Activated CD4-positive, alpha-beta T cell treated with anti-CD3 and anti-CD28 coated beads, Interleukin-10, Interleukin-2, amounts not matched to agents 100 ng/mL and 50 ng/mL, durations not matched to agents 16 hours and 8 hours (primary cell): ENCODE measurements at regions not wholly inside any gene's neighbourhood (a gene's known extent, or its start where the extent isn't known, plus 50 kb on each side); places are given as distances from the start of the nearest gene placed in this dataset.
"Not testable (repeated sequence)": the region's sequence is repeated elsewhere in the genome, so short reads cannot be mapped to it uniquely, and the experiment has no call there.

Experiments
- DNase-seq: peaks from one replicate; pipeline ENCODE4 v3.0.0-alpha.2; 2020

GRCh38 chr5:33074548-33074947 lies 363.4 kb downstream of the NPR3 start:
- no peak for DNase-seq

DNA sequence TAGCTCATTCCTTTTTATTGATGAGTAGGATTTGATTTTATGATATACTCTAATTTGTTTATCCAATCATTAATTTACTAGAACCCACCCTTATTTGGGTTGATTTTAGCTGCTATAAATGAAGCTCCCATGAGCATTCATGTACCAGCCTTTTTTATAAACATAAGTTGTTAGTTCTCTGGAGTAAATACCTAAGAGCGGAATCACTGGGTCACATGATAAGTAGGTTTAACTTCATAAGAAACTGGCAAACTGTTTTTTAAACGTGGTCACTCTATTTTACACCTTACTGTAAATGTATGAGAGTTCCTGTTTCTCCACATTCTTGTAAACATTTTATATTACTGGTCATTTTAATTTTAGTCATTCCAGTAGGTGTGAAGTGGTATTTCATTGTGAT lies 364.6 kb downstream of the NPR3 start:
- no peak for DNase-seq

DNA sequence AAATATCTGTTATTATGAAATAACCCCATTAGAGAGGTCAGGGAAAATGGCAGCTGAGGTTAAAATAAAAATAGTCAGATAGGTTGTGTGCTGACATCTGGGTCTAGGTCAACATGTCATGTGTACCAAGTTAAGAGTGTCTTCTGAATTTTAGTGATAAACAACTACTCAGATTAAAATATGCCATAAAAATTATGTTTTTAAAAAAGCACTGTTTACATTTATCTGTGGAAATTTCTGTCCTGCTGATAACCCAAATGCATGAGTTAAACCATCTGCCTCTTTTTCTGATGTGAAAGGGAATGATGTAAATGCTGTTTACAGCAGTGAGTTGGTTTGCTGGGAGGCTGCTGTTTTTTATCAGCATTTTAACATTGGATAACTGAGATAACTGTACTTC lies 361.2 kb upstream of the TARS1 start:
- DNase-seq: no peak

- DNase-seq: no peak
These were observed 360.5 kb upstream of the TARS1 start for GRCh38 chr5:33080287-33080686.

DNA sequence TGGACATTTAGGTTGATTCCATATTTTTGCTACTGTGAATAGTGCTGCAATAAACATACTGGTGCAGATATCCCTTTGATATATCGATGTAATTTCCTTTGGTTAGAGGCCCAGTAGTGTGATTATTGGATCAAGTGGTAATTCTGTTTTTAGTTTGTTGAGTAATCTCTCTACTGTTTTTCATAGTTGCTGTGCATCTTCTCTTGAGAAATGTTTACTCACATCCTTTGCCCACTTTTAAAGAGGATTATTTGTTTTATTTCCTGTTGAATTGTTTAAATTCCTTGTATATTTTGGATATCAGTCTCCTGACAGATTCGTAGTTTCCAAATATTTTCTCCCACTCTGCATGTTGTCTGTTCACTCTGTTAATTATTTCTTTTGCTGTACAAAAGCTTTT lies 352.6 kb upstream of the TARS1 start:
- no peak for DNase-seq

GRCh38 chr5:33091571-33092363 lies 349.0 kb upstream of the TARS1 start:
- no peak for DNase-seq

GRCh38 chr5:33092719-33093118 lies 348.0 kb upstream of the TARS1 start:
- no peak for DNase-seq

GRCh38 chr5:33102551-33102950 lies 338.2 kb upstream of the TARS1 start:
- no peak for DNase-seq

DNA sequence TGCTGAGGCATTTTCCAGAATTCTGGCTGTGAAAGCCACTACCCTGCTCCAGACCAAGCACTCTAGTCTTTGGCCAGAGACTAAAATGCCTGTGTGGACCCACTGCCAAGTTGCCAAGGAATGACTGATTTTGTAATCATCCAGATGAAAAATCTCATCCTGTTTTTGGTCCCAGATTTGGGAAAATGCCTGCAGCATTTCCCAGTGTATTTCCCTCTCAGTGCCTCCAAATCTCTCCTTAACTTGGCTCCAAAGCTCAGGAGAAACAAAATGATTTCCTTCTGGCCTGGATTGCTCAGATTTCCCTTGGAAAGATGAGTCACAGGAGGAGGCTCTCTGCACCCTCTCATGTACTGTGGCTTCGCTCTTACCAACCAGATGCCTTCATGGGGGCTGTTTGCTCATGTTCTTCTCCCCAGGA lies 335.2 kb upstream of the TARS1 start:
- no peak for DNase-seq

- DNase-seq: not testable (repeated sequence)
These were observed 330.3 kb upstream of the TARS1 start for GRCh38 chr5:33110496-33110895.

GRCh38 chr5:33114361-33114760 lies 326.4 kb upstream of the TARS1 start:
- DNase-seq: no peak

DNA sequence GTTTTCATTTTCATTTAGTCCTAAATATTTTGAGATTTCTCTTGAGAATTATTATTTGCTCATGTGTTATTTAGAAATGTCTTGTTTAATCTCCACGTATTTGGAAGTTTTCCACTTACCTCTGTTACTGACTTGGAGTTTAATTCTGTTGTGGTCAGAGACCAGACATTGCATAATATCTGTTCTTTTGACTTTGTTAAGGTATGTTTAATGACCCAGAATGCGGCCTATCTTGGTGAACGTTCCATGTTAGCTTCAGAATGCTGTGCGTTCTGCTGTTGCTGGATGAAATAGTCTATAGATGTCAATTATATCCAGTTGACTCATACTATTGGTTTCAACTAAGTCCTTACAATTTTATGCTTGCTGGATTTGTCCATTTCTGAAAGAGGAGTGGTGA lies 325.3 kb upstream of the TARS1 start:
- DNase-seq: no peak

GRCh38 chr5:33118761-33119415 lies 321.9 kb upstream of the TARS1 start:
- DNase-seq: no peak

- DNase-seq: no peak
These were observed 320.1 kb upstream of the TARS1 start for GRCh38 chr5:33120671-33121070.

- DNase-seq: no peak
These were observed 311.5 kb upstream of the TARS1 start for GRCh38 chr5:33129309-33129708.

DNA sequence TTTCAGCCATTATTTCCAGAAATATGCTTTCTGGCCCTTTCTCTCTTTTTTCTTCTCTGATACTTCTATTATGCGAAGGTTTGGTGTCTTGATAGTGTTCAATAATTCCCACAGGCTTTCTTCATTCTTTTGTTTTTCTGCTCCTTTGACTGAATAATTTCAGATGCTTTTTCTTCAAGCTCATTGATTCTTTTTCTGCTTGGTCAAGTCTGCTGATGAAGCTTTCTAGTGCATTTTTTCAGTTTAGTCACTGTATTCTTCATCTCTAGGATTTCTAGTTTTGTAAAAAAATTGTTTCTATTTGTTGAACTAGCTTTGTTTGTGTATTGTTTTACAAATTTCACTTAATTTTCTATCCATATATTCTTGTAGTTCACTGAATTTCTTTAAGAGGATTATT lies 304.0 kb upstream of the TARS1 start:
- no peak for DNase-seq

GRCh38 chr5:33138145-33138544 lies 302.6 kb upstream of the TARS1 start:
- DNase-seq: not testable (repeated sequence)

DNA sequence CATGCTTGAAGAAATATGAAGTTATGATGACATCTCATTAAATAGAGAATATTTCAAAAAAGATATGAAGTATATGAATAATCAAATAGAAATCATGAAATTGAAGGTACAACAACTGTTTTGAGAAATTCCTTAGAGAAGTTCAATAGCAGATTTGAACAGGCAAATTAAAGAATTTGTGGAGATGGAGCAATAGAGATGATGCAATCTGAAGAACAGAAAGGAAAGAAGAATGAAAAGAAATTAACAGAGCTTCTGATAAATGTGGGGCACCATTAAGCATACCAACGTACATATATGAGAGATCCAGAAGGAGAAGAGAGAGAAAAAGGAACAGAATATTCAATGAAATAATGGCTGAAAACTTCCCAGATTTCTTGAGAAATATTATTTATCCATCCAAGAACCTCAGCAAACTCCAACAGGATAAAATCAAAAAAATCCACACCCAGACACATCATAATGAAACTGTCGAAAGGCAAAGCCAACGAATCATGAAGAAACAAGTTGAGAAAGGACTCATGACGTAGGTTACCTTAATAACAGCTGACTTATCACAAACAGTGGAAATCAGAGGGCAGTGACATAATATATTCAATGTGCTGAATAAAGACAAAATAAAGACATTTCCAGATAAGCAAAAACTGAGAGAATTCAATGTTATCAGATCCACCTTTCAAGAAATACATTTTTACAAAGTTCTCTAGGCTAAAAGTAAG lies 297.2 kb upstream of the TARS1 start:
- DNase-seq: no peak

GRCh38 chr5:33146881-33147280 lies 293.9 kb upstream of the TARS1 start:
- DNase-seq: no peak

DNA sequence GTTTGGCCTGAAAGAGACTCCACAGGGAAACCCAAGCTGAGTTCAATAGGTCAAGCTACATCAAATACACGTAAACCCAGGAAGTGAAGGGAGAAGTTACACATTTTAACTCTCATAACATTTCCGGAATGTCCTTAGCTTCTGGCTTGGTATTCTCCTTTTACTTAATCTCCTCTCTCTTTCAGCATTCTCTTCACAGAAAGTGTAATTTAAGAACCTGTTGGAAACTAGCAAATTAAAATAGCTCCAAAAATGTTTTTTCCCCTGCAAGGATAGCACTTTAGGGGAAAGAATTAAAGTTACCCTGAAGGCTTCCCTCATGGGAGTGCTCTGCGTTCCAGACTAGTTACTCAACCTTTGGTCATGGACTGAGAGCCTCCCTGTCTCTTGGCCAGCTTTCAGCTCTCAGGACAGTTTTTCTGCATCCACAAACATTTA lies 292.7 kb upstream of the TARS1 start:
- no peak for DNase-seq

- no peak for DNase-seq
These were observed 287.4 kb upstream of the TARS1 start for GRCh38 chr5:33153372-33153771.

DNA sequence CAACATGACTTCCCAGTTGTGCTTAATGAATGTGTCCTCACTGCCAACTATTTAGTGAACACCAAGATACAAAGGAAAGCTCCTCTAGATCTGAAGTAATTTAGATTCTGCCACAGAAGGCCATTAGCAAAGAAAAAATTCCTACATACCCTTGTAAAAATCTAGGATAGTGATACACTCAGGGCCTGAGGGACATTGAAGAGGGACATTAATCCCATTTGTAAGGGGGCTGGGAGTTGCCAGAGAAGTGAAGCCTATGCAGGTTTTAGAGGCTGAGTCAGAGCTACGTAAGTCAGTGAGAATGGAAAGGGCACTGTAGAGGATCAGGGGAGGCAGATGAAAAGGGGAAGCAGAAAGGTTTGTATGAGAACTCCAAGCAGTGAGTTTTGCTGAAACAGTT lies 286.9 kb upstream of the TARS1 start:
- no peak for DNase-seq

GRCh38 chr5:33160871-33161270 lies 279.9 kb upstream of the TARS1 start:
- no peak for DNase-seq

DNA sequence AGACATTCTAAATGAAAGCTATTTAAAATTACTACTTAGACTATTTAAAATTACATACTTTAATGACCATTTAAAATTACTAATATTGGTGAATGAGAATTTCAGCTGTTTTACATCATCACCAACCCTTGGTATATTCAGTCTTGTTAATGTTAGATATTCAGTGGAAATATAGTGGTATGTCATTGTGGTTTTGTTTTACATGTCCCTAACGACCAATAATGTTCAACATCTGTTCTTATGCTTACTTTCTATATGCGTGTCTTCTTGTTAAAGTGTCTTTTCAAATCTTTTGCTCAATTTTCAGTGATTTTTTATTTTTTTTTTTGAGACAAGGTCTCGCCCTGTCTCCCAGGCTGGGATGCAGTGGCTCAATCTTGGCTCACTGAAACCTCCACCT lies 279.3 kb upstream of the TARS1 start:
- DNase-seq: no peak
